Prostate gland (tissue), 2 donors: ENCODE measurements at regions not wholly inside any gene's neighbourhood (a gene's known extent, or its start where the extent isn't known, plus 50 kb on each side); places are given as distances from the start of the nearest gene placed in this dataset.

Experiments used
- POLR2A ChIP-seq: fragments of 450-650 bp; IDR thresholded peaks from one replicate; pipeline ENCODE4 v1.6.1; 2016; ENCODE audit warnings: antibody characterized with exemption, mild to moderate bottlenecking
- POLR2AphosphoS5 ChIP-seq: sonication (generic); formaldehyde crosslinking; IDR thresholded peaks from one replicate; pipeline ENCODE4 v1.6.1; 2017; ENCODE audit warnings: antibody characterized with exemption
- TF ChIP-seq, protein P1 (sequence below), 4 experiments: fragments of 200-600 bp in 2 of 4; fragments of 450-650 bp in 2 of 4; sonication (generic) in 2 of 4; IDR thresholded peaks; 1 replicate in 3 of 4; 2 replicates in 1 of 4; pipeline ENCODE4 v1.5.1; 2016 to 2019; ENCODE audit warnings: antibody characterized with exemption in 4 of 4, mild to moderate bottlenecking in 2 of 4, moderate library complexity in 2 of 4

DNA sequence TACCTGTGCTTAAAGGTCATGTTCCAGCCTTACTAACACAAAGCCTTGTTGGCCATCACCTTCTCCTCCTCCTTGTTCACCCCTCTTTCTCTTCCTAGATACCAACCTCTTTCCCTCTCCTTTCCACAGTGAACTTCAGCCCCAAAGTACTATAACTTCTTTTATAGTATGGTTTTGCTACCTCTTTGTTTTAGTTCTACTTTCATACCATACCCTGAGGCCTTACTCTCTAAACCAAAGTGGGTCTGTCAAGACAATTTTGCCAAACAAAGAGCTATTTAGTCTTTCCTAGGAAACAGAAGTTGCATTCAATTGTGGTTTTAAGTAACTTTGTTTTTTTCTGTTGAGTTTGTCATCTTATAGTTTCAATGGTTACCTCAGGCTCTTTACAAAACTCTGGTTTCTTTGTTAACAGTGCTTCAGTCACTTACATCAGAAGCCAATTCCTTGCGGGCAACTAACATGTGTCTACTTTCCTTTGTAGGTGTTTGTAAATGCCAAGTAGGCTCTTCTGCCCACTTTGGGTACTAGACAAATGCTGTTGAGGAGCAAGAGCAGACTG, 623.9 kb upstream of the PKN2 start:
- TF ChIP-seq POLR2AphosphoS5 (no peak), POLR2A (no peak)
- TF ChIP-seq, protein P1, sequence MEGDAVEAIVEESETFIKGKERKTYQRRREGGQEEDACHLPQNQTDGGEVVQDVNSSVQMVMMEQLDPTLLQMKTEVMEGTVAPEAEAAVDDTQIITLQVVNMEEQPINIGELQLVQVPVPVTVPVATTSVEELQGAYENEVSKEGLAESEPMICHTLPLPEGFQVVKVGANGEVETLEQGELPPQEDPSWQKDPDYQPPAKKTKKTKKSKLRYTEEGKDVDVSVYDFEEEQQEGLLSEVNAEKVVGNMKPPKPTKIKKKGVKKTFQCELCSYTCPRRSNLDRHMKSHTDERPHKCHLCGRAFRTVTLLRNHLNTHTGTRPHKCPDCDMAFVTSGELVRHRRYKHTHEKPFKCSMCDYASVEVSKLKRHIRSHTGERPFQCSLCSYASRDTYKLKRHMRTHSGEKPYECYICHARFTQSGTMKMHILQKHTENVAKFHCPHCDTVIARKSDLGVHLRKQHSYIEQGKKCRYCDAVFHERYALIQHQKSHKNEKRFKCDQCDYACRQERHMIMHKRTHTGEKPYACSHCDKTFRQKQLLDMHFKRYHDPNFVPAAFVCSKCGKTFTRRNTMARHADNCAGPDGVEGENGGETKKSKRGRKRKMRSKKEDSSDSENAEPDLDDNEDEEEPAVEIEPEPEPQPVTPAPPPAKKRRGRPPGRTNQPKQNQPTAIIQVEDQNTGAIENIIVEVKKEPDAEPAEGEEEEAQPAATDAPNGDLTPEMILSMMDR (IDR thresholded peaks at IDR 0.05): no peak
